Hepatocyte (in vitro differentiated cells): ENCODE measurements at regions not wholly inside any gene's neighbourhood (a gene's known extent, or its start where the extent isn't known, plus 50 kb on each side); places are given as distances from the start of the nearest gene placed in this dataset.

Experiments
- DNase-seq: peaks from one replicate; pipeline ENCODE4 v3.0.0-alpha.2; 2016; ENCODE audit warnings: low spot score
- H2AFZ ChIP-seq: fragments of 200-600 bp; sonication (generic); 2 replicates; pipeline ENCODE4 v1.6.0; 2016; ENCODE audit warnings: antibody characterized with exemption, mild to moderate bottlenecking
- H3K27ac ChIP-seq: fragments of 200-600 bp; sonication (generic); 2 replicates; pipeline ENCODE4 v1.5.1; 2016; ENCODE audit warnings: mild to moderate bottlenecking
- H3K27me3 ChIP-seq: fragments of 200-600 bp; sonication (generic); 2 replicates; pipeline ENCODE4 v1.6.1; 2016
- H3K36me3 ChIP-seq: fragments of 200-600 bp; sonication (generic); replicated peaks from 2 replicates; pipeline ENCODE4 v1.5.1; 2016; ENCODE audit warnings: low read depth; ENCODE audit not compliant: insufficient read depth
- H3K4me1 ChIP-seq: fragments of 200-600 bp; sonication (generic); 2 replicates; pipeline ENCODE4 v1.5.1; 2016; ENCODE audit warnings: mild to moderate bottlenecking, moderate library complexity; ENCODE audit not compliant: insufficient read depth
- H3K4me2 ChIP-seq: fragments of 200-600 bp; sonication (generic); 2 replicates; pipeline ENCODE4 v1.6.0; 2016
- H3K4me3 ChIP-seq: fragments of 200-600 bp; sonication (generic); 2 replicates; pipeline ENCODE4 v1.5.1; 2016; ENCODE audit warnings: mild to moderate bottlenecking
- H3K79me2 ChIP-seq: fragments of 200-600 bp; sonication (generic); 2 replicates; pipeline ENCODE4 v1.6.0; 2017; ENCODE audit warnings: mild to moderate bottlenecking
- H3K9me2 ChIP-seq: fragments of 200-600 bp; sonication (generic); replicated peaks from 2 replicates; pipeline ENCODE4 v1.6.0; 2017; ENCODE audit warnings: mild to moderate bottlenecking; ENCODE audit not compliant: insufficient read depth
- H3K9me3 ChIP-seq: fragments of 200-600 bp; sonication (generic); 2 replicates; pipeline ENCODE4 v1.5.1; 2016; ENCODE audit warnings: low read depth, mild to moderate bottlenecking
- H4K20me1 ChIP-seq: fragments of 200-600 bp; sonication (generic); 2 replicates; pipeline ENCODE4 v1.6.0; 2016; ENCODE audit warnings: mild to moderate bottlenecking; ENCODE audit not compliant: insufficient read depth, poor library complexity, severe bottlenecking
- CTCF ChIP-seq: fragments of 200-600 bp; sonication (generic); IDR thresholded peaks from 2 replicates; pipeline ENCODE4 v1.5.1; 2016; ENCODE audit warnings: antibody characterized with exemption, mild to moderate bottlenecking; ENCODE audit not compliant: poor library complexity
- EZH2 ChIP-seq: fragments of 200-600 bp; sonication (generic); IDR thresholded peaks from 2 replicates; pipeline ENCODE4 v1.6.1; 2016; ENCODE audit warnings: antibody characterized with exemption, mild to moderate bottlenecking, borderline replicate concordance
- EZH2phosphoT487 ChIP-seq: fragments of 200-600 bp; sonication (generic); IDR thresholded peaks from one replicate; pipeline ENCODE4 v1.6.1; 2018; ENCODE audit warnings: antibody characterized with exemption, mild to moderate bottlenecking, low read depth, moderate library complexity; ENCODE audit not compliant: unreplicated experiment, severe bottlenecking
- WGBS: methylation state at CpG from one replicate; pipeline ENCODE4 v1.1.6; 2016; ENCODE audit warnings: low lambda C conversion rate; ENCODE audit errors: missing lambda C conversion rate; 5-methylcytosine and 5-hydroxymethylcytosine counted together

DNA sequence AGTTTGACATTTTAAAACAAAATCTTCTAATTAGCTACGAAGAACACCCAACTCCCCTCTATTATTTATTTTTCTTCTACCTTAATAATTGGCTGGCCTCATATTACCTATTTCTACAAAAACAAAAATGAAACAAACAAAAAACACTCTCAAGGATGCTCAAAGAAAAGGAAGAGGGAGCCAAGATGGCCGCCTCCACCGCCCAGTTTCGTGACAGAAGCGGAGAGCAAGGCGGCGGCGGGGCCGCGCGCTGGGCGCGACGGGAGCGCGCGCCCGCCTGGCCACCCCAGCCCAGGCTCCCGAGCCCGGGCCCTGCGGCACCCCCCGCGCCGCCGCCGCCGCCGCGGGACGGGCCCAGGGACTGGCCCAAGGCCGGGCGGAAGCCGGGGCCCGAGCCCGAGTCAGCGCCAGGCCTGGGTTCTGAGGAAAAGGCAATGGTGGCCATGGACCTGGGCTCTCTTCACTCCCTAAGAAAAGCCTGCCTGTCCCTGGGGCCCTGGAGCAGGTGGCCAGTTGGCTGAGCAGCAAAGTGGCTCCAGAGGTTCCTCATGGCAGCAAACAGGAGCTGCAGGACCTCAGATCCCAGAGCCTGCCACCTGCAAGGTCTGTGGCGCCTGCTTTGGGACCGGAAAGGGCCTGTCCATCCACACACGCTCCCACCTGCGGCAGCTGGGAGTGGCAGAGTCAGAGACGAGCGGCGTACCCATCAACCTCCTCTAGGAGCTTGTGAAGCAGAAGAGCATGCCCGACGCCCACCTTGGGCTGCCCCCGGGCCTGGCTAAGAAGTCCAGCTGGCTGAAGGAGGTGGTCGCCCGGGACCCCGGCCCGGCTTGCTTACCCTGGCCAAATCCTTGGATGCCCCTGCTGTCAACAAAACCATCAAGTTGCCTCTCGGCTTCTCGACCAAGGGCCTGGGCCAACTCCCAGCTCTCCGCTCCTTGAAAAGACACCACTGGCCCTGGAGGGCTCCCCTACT is 543.2 kb upstream of the CCDC179 start:
- Histone ChIP-seq H3K4me3 (no peak overlapping the region), H3K4me2 (no peak overlapping the region), H4K20me1 (no peaks in the 10 kb centered on the region), H3K4me1 (no peaks in the 10 kb centered on the region), H3K9me3 (no peaks in the 10 kb centered on the region), H2AFZ (no peak overlapping the region), H3K27ac (no peak overlapping the region), H3K27me3 (no peaks in the 10 kb centered on the region), H3K9me2 (no peaks in the 10 kb centered on the region), H3K79me2 (no peaks in the 10 kb centered on the region), H3K36me3 (no peaks in the 10 kb centered on the region)
- WGBS: 99% methylated on average over 53 of the region's 53 CpGs
- TF ChIP-seq CTCF: no peak
- no peak for DNase-seq

DNA sequence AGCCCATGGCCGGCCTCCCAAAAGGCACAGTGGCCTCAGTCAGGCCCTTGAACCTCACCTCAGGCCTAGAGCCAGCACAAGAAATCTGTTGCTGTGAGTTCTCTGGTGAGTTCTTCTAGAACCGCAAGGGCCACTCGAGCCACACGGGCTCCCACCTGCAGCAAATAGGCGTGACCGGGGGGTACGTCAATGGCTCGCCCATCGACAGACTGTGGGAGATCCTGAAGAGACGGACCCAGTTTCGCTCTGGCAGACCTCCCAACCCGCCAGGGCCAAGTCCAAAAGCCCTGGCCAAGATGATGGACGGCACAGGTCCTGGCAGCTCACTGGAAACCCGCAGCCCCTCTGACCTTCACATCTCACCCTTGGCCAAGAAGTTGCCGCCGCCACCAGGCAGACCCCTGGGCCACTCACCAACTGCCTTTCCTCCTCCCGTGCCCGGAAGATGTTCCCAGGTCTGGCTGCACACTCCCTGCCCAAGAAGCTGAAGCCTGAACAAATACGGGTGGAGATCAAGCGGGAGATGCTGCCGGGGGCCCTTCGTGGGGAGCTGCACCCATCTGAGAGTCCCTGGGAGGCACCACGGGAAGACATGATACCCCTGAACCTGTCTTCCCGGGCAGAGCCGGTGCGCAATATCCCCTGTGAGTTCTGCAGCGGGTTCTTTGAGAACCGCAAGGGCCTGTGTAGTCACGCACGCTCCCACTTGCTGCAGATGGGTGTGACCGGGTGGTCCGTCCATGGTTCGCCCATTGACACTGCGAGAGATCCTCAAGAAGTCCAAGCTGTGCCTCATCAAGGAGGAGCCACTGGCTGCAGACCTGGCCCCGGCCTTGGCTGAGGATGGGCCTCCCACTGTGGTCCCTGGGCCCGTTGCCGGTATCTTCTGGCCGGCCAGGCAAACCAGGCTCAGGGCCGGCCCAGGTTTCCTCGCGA is 544.2 kb upstream of the CCDC179 start:
- Histone ChIP-seq H3K9me3 (no peaks in the 10 kb centered on the region), H3K27ac (no peak overlapping the region), H3K4me2 (no peak overlapping the region), H2AFZ (no peak overlapping the region), H3K9me2 (no peaks in the 10 kb centered on the region), H4K20me1 (no peaks in the 10 kb centered on the region), H3K4me1 (no peaks in the 10 kb centered on the region), H3K36me3 (no peaks in the 10 kb centered on the region), H3K79me2 (no peaks in the 10 kb centered on the region), H3K27me3 (no peaks in the 10 kb centered on the region), H3K4me3 (no peak overlapping the region)
- TF ChIP-seq EZH2phosphoT487 (no peak), EZH2 (no peak), CTCF (no peak)
- DNase-seq: no peak
- 96% methylated on average over 41 of the region's 41 CpGs for WGBS

GRCh38 chr11:23405350-23405937 is 545.2 kb upstream of the CCDC179 start:
- H3K36me3 ChIP-seq: no peaks in the 10 kb centered on the region
- no peaks in the 10 kb centered on the region for H3K27me3 ChIP-seq
- H2AFZ ChIP-seq: no peak overlapping the region
- TF ChIP-seq CTCF: no peak
- H3K4me2 ChIP-seq: no peak overlapping the region
- no peaks in the 10 kb centered on the region for H3K9me2 ChIP-seq
- no peak overlapping the region for H3K4me3 ChIP-seq
- no peaks in the 10 kb centered on the region for H3K79me2 ChIP-seq
- H3K9me3 ChIP-seq: no peaks in the 10 kb centered on the region
- DNase-seq: no peak
- H3K27ac ChIP-seq: no peak overlapping the region
- 99% methylated on average over 33 of the region's 33 CpGs for WGBS
- no peaks in the 10 kb centered on the region for H4K20me1 ChIP-seq
- H3K4me1 ChIP-seq: no peaks in the 10 kb centered on the region
